Cardiac muscle cell (in vitro differentiated cells and primary cell): ENCODE measurements at regions not wholly inside any gene's neighbourhood (a gene's known extent, or its start where the extent isn't known, plus 50 kb on each side); places are given as distances from the start of the nearest gene placed in this dataset.

Experiments
- DNase-seq, 2 donors: peaks; one replicate each; pipeline versions ENCODE4 v3.0.0 to v3.0.0-alpha.2; 2010 to 2017; ENCODE audit warnings: low read depth in 1 of 2, low spot score in 1 of 2
- H3K27ac ChIP-seq: fragments of 200-600 bp; sonication (generic); 2 replicates; pipeline ENCODE4 v1.5.1; 2016
- H3K27me3 ChIP-seq: fragments of 200-600 bp; sonication (generic); 2 replicates; pipeline ENCODE4 v1.6.0; 2016; ENCODE audit warnings: control low read depth
- H3K36me3 ChIP-seq: fragments of 200-600 bp; sonication (generic); 2 replicates; pipeline ENCODE4 v1.5.1; 2016; ENCODE audit warnings: control low read depth
- H3K4me1 ChIP-seq: fragments of 200-600 bp; sonication (generic); 2 replicates; pipeline ENCODE4 v1.8.1; 2017; ENCODE audit warnings: low read depth, mild to moderate bottlenecking, mixed run types
- H3K4me3 ChIP-seq: fragments of 200-600 bp; sonication (generic); 2 replicates; pipeline ENCODE4 v1.5.1; 2016; ENCODE audit warnings: mild to moderate bottlenecking
- H3K9me3 ChIP-seq: fragments of 200-600 bp; sonication (generic); 2 replicates; pipeline ENCODE4 v1.5.1; 2017; ENCODE audit warnings: low read depth, mild to moderate bottlenecking, control low read depth
- CTCF ChIP-seq: IDR thresholded peaks from 2 replicates; pipeline ENCODE4 v1.5.1; 2012; ENCODE audit warnings: low read depth, mild to moderate bottlenecking, low read length

- H3K4me3 ChIP-seq: no peak overlapping the region
- H3K4me1 ChIP-seq: no peaks in the 10 kb centered on the region
- no peak overlapping the region for H3K27ac ChIP-seq
- H3K27me3 ChIP-seq: no peaks in the 10 kb centered on the region
- DNase-seq: peak in 1 of 2 donors; percentile 45
- no peaks in the 10 kb centered on the region for H3K36me3 ChIP-seq
- TF ChIP-seq CTCF: no peak
- no peaks in the 10 kb centered on the region for H3K9me3 ChIP-seq
Observed at GRCh38 chr7:116434820-116435341, 64.7 kb upstream of the CAV2 start.

- no peak overlapping the region for H3K27ac ChIP-seq
- H3K9me3 ChIP-seq: no peaks in the 10 kb centered on the region
- no peak overlapping the region for H3K4me3 ChIP-seq
- no peak for DNase-seq
- H3K27me3 ChIP-seq: no peaks in the 10 kb centered on the region
- H3K36me3 ChIP-seq: no peaks in the 10 kb centered on the region
- no peak for TF ChIP-seq CTCF
- H3K4me1 ChIP-seq: no peaks in the 10 kb centered on the region
Observed at GRCh38 chr7:116436305-116436826, 63.2 kb upstream of the CAV2 start.

- H3K36me3 ChIP-seq: no peaks in the 10 kb centered on the region
- DNase-seq: no peak
- H3K27ac ChIP-seq: no peak overlapping the region
- peak; percentile 9 for TF ChIP-seq CTCF
- no peak overlapping the region for H3K4me3 ChIP-seq
- no peaks in the 10 kb centered on the region for H3K27me3 ChIP-seq
- no peaks in the 10 kb centered on the region for H3K4me1 ChIP-seq
- no peaks in the 10 kb centered on the region for H3K9me3 ChIP-seq
Observed at GRCh38 chr7:116438267-116438666, 61.3 kb upstream of the CAV2 start.

- H3K27ac ChIP-seq: no peak overlapping the region
- DNase-seq: no peak
- no peaks in the 10 kb centered on the region for H3K27me3 ChIP-seq
- no peaks in the 10 kb centered on the region for H3K36me3 ChIP-seq
- TF ChIP-seq CTCF: no peak
- H3K4me3 ChIP-seq: no peak overlapping the region
- no peaks in the 10 kb centered on the region for H3K4me1 ChIP-seq
- H3K9me3 ChIP-seq: no peaks in the 10 kb centered on the region
Observed at GRCh38 chr7:116439005-116439404, 60.5 kb upstream of the CAV2 start.

- Histone ChIP-seq H3K27me3 (no peaks in the 10 kb centered on the region), H3K27ac (no peak overlapping the region), H3K4me3 (no peak overlapping the region), H3K9me3 (no peaks in the 10 kb centered on the region), H3K4me1 (no peaks in the 10 kb centered on the region), H3K36me3 (no peaks in the 10 kb centered on the region)
- TF ChIP-seq CTCF: no peak
- DNase-seq: peak in 1 of 2 donors; percentile 7
Observed at GRCh38 chr7:116439841-116440549, 59.5 kb upstream of the CAV2 start.
